GM23248 (cell line): ENCODE measurements at regions not wholly inside any gene's neighbourhood (a gene's known extent, or its start where the extent isn't known, plus 50 kb on each side); places are given as distances from the start of the nearest gene placed in this dataset.

Experiments used
- EZH2 ChIP-seq: fragments of 200-600 bp; sonication (generic); IDR thresholded peaks from 2 replicates; pipeline ENCODE4 v1.6.1; 2018; ENCODE audit warnings: antibody characterized with exemption, mild to moderate bottlenecking; ENCODE audit not compliant: insufficient read depth, poor library complexity, severe bottlenecking
- EZH2phosphoT487 ChIP-seq: fragments of 200-600 bp; sonication (generic); IDR thresholded peaks from 2 replicates; pipeline ENCODE4 v1.6.1; 2018; ENCODE audit warnings: antibody characterized with exemption, moderate library complexity, mild to moderate bottlenecking, low read depth; ENCODE audit not compliant: insufficient read depth

DNA sequence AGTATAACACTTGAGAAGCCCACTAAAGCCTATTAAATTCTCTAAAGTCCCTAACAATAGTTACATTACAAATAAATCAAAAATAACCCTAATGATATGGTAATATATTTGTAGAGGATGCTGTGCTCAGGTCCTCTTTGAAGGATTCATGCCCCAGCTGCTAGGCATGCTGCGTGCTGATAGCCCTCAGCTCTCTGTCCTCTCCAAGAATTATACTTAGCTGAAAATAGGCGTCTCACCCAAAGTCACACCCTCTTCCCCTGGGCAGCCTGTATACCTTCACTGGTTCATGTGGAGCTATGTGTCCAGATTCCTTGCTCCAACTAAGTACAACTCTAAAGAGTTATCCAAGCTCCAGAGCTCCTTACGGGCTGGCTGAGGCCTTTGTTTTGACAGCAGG lies 312.5 kb upstream of the ZNF385D start:
- TF ChIP-seq EZH2, result no peak
- no peak for TF ChIP-seq EZH2phosphoT487
